Suprapubic skin (tissue), 4 donors: ENCODE measurements at regions not wholly inside any gene's neighbourhood (a gene's known extent, or its start where the extent isn't known, plus 50 kb on each side); places are given as distances from the start of the nearest gene placed in this dataset.

ENCODE experiments used
- CTCF ChIP-seq, 2 donors: fragments of 200-600 bp in 1 of 2; fragments of 450-650 bp in 1 of 2; sonication (generic) in 1 of 2; IDR thresholded peaks; one replicate each; pipeline ENCODE4 v1.5.1; 2016 to 2019; ENCODE audit warnings: antibody characterized with exemption in 2 of 2, mild to moderate bottlenecking in 1 of 2, moderate library complexity in 1 of 2
- EP300 ChIP-seq: sonication (generic); formaldehyde crosslinking; IDR thresholded peaks from one replicate; pipeline ENCODE4 v1.6.1; 2017; ENCODE audit warnings: antibody characterized with exemption
- POLR2AphosphoS5 ChIP-seq, 3 donors: sonication (generic); formaldehyde crosslinking; IDR thresholded peaks; one replicate each; pipeline ENCODE4 v1.6.1; 2017; ENCODE audit warnings: antibody characterized with exemption in 3 of 3

DNA sequence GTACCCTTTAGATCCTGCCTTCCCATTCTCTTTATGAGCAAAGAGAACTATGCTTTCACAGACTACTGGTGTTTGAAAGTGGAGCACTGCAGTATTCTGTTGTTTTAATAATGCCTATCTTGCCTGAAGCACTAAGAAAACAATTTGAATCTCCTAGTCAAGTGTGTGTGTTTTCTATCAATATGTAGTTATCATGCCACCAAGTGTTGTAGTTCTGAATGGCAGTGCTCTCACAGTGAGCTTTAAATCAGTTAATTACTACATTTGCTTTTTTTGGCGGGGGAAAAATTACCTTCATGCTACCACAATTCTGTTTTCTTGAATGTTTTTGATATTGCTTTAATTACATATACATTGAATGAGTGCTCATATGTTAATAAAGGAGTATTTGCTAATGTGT lies 143.6 kb upstream of the FAM47A start:
- TF ChIP-seq CTCF (IDR thresholded peaks at IDR 0.05) (no peak), EP300 (no peak), POLR2AphosphoS5 (IDR thresholded peaks at IDR 0.05) (no peak)
